ENCODE measurements at regions not wholly inside any gene's neighbourhood (a gene's known extent, or its start where the extent isn't known, plus 50 kb on each side); places are given as distances from the start of the nearest gene placed in this dataset.

DNA sequence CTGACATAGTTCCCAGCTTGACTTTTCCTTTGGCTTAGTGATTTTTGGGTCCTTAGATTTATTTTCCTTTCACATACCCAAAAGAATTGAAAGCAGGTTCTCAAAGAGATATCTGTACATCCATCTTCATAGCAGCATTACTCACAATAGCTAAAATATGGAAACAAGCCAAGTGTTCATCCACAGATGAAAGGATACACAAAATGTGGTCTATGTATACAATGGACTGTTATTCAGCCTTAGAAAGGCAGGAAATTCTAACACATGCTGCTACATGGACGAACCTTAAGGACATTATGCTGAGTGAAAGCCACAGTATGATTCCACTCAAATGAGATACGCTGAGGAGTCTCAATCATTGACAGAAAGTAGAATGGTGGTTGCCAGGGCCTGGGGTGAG, 171.8 kb downstream of the IGLL1 start:
- H3K4me1 ChIP-seq, result no peaks in the 10 kb centered on the region
- no peak overlapping the region for H3K27ac ChIP-seq
- no peak overlapping the region for H3K4me3 ChIP-seq
- peaks cover 0 to 3% (median 0%) of the 10 kb centered on the region in 12 donors for H3K9me3 ChIP-seq
- WGBS, 4 donors, result 42 to 69% (median 65%) methylated on average over 2 of the region's 2 CpGs
- DNase-seq, result no peak
- intact Hi-C loops (cut with DNase I), result loop anchor here in 3 of 10 donors (5.0 to 10.0 kb wide), 2 partner anchors 126 to 129 kb away; no protein-coding TSS in a partner anchor
- ATAC-seq, result no peak
- TF ChIP-seq, protein P1, sequence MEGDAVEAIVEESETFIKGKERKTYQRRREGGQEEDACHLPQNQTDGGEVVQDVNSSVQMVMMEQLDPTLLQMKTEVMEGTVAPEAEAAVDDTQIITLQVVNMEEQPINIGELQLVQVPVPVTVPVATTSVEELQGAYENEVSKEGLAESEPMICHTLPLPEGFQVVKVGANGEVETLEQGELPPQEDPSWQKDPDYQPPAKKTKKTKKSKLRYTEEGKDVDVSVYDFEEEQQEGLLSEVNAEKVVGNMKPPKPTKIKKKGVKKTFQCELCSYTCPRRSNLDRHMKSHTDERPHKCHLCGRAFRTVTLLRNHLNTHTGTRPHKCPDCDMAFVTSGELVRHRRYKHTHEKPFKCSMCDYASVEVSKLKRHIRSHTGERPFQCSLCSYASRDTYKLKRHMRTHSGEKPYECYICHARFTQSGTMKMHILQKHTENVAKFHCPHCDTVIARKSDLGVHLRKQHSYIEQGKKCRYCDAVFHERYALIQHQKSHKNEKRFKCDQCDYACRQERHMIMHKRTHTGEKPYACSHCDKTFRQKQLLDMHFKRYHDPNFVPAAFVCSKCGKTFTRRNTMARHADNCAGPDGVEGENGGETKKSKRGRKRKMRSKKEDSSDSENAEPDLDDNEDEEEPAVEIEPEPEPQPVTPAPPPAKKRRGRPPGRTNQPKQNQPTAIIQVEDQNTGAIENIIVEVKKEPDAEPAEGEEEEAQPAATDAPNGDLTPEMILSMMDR (IDR thresholded peaks at IDR 0.05), result no peak
- TF ChIP-seq POLR2A (IDR thresholded peaks at IDR 0.05), result no peak
- no peaks in the 10 kb centered on the region for H3K36me3 ChIP-seq
- H3K27me3 ChIP-seq, result peaks cover 0 to 4% (median 0%) of the 10 kb centered on the region in 9 donors

DNA sequence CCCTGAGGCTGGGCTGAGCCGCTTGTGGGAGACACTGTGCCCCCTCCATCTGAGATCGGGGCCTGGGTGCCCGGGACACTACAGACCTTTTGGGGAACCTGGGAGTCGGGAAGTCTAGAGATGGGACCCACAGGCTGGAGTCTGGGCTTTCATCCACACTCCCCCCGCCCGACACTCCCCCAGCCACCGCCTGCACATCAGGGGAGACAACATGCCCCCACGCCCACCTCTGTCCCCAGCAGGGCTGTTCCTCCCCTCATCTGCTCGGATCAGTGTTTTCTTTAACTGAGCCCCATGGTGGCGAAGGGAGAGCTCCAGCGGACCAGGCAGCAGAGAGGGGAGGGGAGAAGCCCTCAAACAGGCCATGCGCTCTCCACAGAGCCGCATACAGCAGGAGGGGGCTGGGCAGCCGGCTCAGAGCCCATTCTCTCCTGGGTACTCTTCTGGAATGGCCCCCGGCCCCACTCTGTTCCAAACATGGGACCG, 174.7 kb downstream of the IGLL1 start:
- TF ChIP-seq POLR2A (IDR thresholded peaks at IDR 0.05), result no peak
- TF ChIP-seq, protein P1 (IDR thresholded peaks at IDR 0.05), result no peak
- H3K4me3 ChIP-seq, result no peak overlapping the region
- peaks cover 0 to 9% (median 0%) of the 10 kb centered on the region in 12 donors for H3K4me1 ChIP-seq
- DNase-seq, result no peak
- peaks cover 0 to 19% (median 0%) of the 10 kb centered on the region in 9 donors for H3K27me3 ChIP-seq
- no peaks in the 10 kb centered on the region for H3K36me3 ChIP-seq
- peaks cover 0 to 3% (median 0%) of the 10 kb centered on the region in 12 donors for H3K9me3 ChIP-seq
- 42 to 59% (median 53%) methylated on average over 9 to 16 of the region's 16 CpGs for WGBS, 4 donors
- intact Hi-C loops (cut with DNase I), result loop anchor here in 3 of 10 donors (5.0 to 10.0 kb wide), 2 partner anchors 129 to 132 kb away; no protein-coding TSS in a partner anchor
- H3K27ac ChIP-seq, result no peak overlapping the region
- no peak for ATAC-seq

DNA sequence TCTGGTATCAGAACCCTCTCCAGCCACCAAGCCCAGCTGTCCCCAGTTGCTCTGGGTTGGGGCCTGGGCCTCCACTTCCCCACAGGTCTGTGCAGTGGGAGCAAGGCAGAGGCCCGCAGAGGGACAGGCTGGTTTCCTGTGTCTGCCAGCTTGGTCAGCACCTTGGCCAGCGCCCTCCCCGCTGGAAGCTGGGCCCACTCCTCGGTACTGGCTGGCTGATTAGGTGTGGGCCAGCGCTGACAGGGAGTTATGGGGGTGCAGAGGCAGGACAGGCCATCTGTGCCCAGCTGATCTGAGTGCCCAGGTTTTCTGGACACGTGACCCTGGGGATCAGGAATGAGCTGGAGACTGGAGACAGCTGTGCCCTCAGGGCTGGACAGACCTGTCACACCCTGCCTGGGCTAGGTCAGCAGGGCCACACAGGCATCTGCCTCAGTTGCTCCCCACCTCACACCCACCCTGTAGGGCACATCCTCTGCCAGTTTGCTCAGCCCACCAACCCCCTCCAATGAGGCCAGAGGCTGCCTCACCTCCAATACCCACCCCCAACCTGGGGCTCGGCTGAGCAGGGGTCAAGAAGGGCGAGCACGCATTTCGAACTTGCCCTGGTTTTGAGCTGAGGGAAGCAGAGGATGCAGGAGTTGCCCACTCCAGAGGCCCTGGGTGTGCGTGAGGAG, 175.3 kb downstream of the IGLL1 start:
- intact Hi-C loops (cut with DNase I), result loop anchor here in 4 of 10 donors (5.0 to 10.0 kb wide), 2 partner anchors 130 to 132 kb away; no protein-coding TSS in a partner anchor
- TF ChIP-seq, protein P1 (IDR thresholded peaks at IDR 0.05), result no peak
- TF ChIP-seq POLR2A (IDR thresholded peaks at IDR 0.05), result no peak
- Histone ChIP-seq H3K4me3 (no peak overlapping the region), H3K27ac (no peak overlapping the region), H3K27me3 (peaks cover 0 to 19% (median 0%) of the 10 kb centered on the region in 9 donors), H3K36me3 (no peaks in the 10 kb centered on the region), H3K9me3 (peaks cover 0 to 3% (median 0%) of the 10 kb centered on the region in 12 donors), H3K4me1 (peaks cover 0 to 9% (median 0%) of the 10 kb centered on the region in 12 donors)
- ATAC-seq (peak in 3 of 4 donors; percentile 34 to 46 (median 36)), DNase-seq (peak in 1 of 5 donors; percentile 47)
- 41 to 56% (median 51%) methylated on average over 5 to 11 of the region's 11 CpGs for WGBS, 4 donors

All from heart left ventricle (tissue), 16 donors.